ENCODE measurements at regions not wholly inside any gene's neighbourhood (a gene's known extent, or its start where the extent isn't known, plus 50 kb on each side); places are given as distances from the start of the nearest gene placed in this dataset.
"Not testable (repeated sequence)": the region's sequence is repeated elsewhere in the genome, so short reads cannot be mapped to it uniquely, and the experiment has no call there.

DNA sequence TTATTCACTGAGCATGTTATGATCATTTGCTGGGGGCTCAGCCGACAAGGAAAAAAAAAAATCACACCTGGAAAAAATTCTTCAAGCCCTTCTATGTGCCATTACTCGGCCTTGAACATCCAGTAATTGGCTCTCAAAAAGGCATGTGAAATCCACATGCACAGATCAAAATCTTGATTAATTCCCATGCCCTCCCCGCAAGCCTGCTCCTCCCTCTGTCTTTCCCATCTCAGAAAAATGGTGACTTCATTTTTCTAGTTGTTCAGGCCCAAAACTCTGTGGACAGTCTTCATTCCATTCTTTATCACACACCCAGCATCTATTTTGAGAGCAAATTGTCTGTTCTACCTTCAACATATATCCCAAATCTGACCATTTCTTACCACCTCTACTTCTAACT, 91.2 kb upstream of the FRMD4A start:
- H3K4me1 Mint-ChIP-seq (ENCODE audit: low read depth, unreplicated experiment), result peaks cover 10% of the 10 kb centered on the region
- H3K4me1 ChIP-seq, result peaks cover 13% of the 10 kb centered on the region
- no peak for DNase-seq
- TF ChIP-seq, protein P1, sequence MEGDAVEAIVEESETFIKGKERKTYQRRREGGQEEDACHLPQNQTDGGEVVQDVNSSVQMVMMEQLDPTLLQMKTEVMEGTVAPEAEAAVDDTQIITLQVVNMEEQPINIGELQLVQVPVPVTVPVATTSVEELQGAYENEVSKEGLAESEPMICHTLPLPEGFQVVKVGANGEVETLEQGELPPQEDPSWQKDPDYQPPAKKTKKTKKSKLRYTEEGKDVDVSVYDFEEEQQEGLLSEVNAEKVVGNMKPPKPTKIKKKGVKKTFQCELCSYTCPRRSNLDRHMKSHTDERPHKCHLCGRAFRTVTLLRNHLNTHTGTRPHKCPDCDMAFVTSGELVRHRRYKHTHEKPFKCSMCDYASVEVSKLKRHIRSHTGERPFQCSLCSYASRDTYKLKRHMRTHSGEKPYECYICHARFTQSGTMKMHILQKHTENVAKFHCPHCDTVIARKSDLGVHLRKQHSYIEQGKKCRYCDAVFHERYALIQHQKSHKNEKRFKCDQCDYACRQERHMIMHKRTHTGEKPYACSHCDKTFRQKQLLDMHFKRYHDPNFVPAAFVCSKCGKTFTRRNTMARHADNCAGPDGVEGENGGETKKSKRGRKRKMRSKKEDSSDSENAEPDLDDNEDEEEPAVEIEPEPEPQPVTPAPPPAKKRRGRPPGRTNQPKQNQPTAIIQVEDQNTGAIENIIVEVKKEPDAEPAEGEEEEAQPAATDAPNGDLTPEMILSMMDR (IDR thresholded peaks at IDR 0.05; ENCODE audit: insufficient read depth in 1 of 2, low read depth in 1 of 2, low read length in 1 of 2, severe bottlenecking in 1 of 2, unreplicated experiment in 1 of 2), result no peak
- no TSS peak for BruUV-seq (replicated peaks)
- H3K9me3 Mint-ChIP-seq (ENCODE audit: unreplicated experiment), result peaks cover 17% of the 10 kb centered on the region
- no peaks in the 10 kb centered on the region for H3K36me3 Mint-ChIP-seq (ENCODE audit: insufficient read depth, unreplicated experiment)
- H3K27me3 ChIP-seq (replicated peaks; ENCODE audit: control insufficient read depth, insufficient read depth, low read length), result no peaks in the 10 kb centered on the region
- no peak overlapping the region for H3K4me3 Mint-ChIP-seq (ENCODE audit: unreplicated experiment)
- ChIA-PET POLR2A (no interaction called here), CTCF (no interaction called here)
- no peak overlapping the region for H3K27ac Mint-ChIP-seq (ENCODE audit: unreplicated experiment)
- no peak overlapping the region for H3K4me3 ChIP-seq (ENCODE audit: low read depth, low read length)
- no peaks in the 10 kb centered on the region for H3K27me3 Mint-ChIP-seq (ENCODE audit: insufficient read depth, unreplicated experiment)
- H3K9me3 ChIP-seq, result no peaks in the 10 kb centered on the region
- intact Hi-C loops (cut with micrococcal nuclease; ENCODE audit: unreplicated experiment), result no loop called here
- no peaks in the 10 kb centered on the region for H3K36me3 ChIP-seq (ENCODE audit: control insufficient read depth, insufficient read depth, low read length)

DNA sequence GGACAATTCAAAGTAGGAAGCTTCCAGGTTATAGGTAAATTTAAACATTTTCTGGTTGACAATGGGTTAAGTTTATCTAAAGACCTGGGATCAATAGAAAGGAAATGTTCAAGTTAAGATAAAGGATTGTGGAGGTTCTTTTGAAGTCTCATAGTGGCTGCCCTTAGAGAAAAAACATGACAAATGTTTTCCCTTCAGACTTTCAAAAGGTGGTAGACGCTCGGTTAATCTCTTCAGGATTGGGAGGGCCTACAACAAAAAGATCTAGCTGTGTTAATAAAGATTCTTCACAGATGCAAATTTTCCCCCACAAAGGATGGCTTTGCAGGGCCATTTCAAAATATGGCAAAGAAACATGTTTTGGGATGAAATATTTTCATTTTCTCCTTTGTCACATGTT, 86.6 kb upstream of the FRMD4A start:
- H3K9me3 ChIP-seq; H3K27me3 ChIP-seq (replicated peaks; ENCODE audit: control insufficient read depth, insufficient read depth, low read length); H3K4me3 Mint-ChIP-seq (ENCODE audit: unreplicated experiment); H3K36me3 ChIP-seq (ENCODE audit: control insufficient read depth, insufficient read depth, low read length); H3K27me3 Mint-ChIP-seq (ENCODE audit: insufficient read depth, unreplicated experiment); BruUV-seq (replicated peaks); CTCF ChIA-PET; DNase-seq; H3K36me3 Mint-ChIP-seq (ENCODE audit: insufficient read depth, unreplicated experiment); POLR2A ChIA-PET; H3K9me3 Mint-ChIP-seq (ENCODE audit: unreplicated experiment); intact Hi-C loops (cut with micrococcal nuclease; ENCODE audit: unreplicated experiment); H3K4me3 ChIP-seq (ENCODE audit: low read depth, low read length): not testable (repeated sequence)
- peaks cover 47% of the 10 kb centered on the region for H3K4me1 ChIP-seq
- Mint-ChIP-seq H3K27ac (ENCODE audit: unreplicated experiment) (peak overlapping the region; percentile 80), H3K4me1 (ENCODE audit: low read depth, unreplicated experiment) (peaks cover 33% of the 10 kb centered on the region)

DNA sequence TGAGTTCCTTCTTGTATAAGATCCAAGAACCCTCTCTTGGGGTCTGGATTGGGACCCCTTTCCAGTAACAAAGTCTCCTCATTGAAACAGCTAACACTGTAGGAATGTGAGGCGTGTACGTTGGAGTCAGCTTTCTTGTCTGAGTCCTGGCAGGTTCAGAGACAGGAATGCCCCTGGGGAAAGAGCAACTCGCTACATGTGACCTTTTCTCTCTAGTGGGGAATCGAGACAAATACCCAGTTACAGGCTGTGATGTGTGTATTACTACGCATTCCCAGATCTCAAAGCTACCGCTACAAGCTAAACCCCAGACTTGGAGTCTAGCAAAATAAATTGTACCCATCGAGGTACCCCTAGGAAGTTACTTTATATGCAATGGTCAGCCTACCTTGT, 85.6 kb upstream of the FRMD4A start:
- Histone ChIP-seq H3K9me3 (no peaks in the 10 kb centered on the region), H3K4me3 (ENCODE audit: low read depth, low read length) (no peak overlapping the region), H3K27me3 (replicated peaks; ENCODE audit: control insufficient read depth, insufficient read depth, low read length) (no peaks in the 10 kb centered on the region), H3K4me1 (peaks cover 47% of the 10 kb centered on the region), H3K36me3 (ENCODE audit: control insufficient read depth, insufficient read depth, low read length) (no peaks in the 10 kb centered on the region)
- no TSS peak for BruUV-seq (replicated peaks)
- TF ChIP-seq, protein P1 (IDR thresholded peaks at IDR 0.05; ENCODE audit: insufficient read depth in 1 of 2, low read depth in 1 of 2, low read length in 1 of 2, severe bottlenecking in 1 of 2, unreplicated experiment in 1 of 2), result no peak
- Mint-ChIP-seq H3K36me3 (ENCODE audit: insufficient read depth, unreplicated experiment) (no peaks in the 10 kb centered on the region), H3K4me1 (ENCODE audit: low read depth, unreplicated experiment) (peaks cover 33% of the 10 kb centered on the region), H3K4me3 (ENCODE audit: unreplicated experiment) (peak overlapping the region; percentile 4), H3K27ac (ENCODE audit: unreplicated experiment) (peak overlapping the region; percentile 80), H3K9me3 (ENCODE audit: unreplicated experiment) (no peaks in the 10 kb centered on the region), H3K27me3 (ENCODE audit: insufficient read depth, unreplicated experiment) (no peaks in the 10 kb centered on the region)
- DNase-seq, result peak; percentile 48 to 66
- ChIA-PET POLR2A (interaction anchor here (1.0 kb wide), 1 partner anchor 231 kb away, joined by 3 read pairs; no protein-coding TSS in a partner anchor), CTCF (interaction anchor here (0.7 kb wide), 1 partner anchor 19 kb away, joined by 3 read pairs; no protein-coding TSS in a partner anchor)
- intact Hi-C loops (cut with micrococcal nuclease; ENCODE audit: unreplicated experiment), result no loop called here

Data from Caco-2 (cell line).